Fibroblast of pulmonary artery (primary cell): ENCODE measurements at regions not wholly inside any gene's neighbourhood (a gene's known extent, or its start where the extent isn't known, plus 50 kb on each side); places are given as distances from the start of the nearest gene placed in this dataset.

Experiments used
- DNase-seq: peaks from one replicate; pipeline ENCODE4 v3.0.0-alpha.2; 2010; ENCODE audit warnings: low read depth
- H3K4me3 ChIP-seq: replicated peaks from 2 replicates; pipeline ENCODE4 v1.5.1; 2011; ENCODE audit warnings: low read depth, mild to moderate bottlenecking, control low read depth, low read length, moderate library complexity
- TF ChIP-seq, protein P1 (sequence below): IDR thresholded peaks from 2 replicates; pipeline ENCODE4 v1.5.1; 2011; ENCODE audit warnings: mild to moderate bottlenecking, control low read depth, low read length, inconsistent platforms; ENCODE audit errors: missing control alignments

- TF ChIP-seq, protein P1, sequence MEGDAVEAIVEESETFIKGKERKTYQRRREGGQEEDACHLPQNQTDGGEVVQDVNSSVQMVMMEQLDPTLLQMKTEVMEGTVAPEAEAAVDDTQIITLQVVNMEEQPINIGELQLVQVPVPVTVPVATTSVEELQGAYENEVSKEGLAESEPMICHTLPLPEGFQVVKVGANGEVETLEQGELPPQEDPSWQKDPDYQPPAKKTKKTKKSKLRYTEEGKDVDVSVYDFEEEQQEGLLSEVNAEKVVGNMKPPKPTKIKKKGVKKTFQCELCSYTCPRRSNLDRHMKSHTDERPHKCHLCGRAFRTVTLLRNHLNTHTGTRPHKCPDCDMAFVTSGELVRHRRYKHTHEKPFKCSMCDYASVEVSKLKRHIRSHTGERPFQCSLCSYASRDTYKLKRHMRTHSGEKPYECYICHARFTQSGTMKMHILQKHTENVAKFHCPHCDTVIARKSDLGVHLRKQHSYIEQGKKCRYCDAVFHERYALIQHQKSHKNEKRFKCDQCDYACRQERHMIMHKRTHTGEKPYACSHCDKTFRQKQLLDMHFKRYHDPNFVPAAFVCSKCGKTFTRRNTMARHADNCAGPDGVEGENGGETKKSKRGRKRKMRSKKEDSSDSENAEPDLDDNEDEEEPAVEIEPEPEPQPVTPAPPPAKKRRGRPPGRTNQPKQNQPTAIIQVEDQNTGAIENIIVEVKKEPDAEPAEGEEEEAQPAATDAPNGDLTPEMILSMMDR, result no peak
- no peak overlapping the region for H3K4me3 ChIP-seq
- DNase-seq, result no peak
Measured at GRCh38 chr13:108360139-108360538, 90.6 kb downstream of the TNFSF13B start.

DNA sequence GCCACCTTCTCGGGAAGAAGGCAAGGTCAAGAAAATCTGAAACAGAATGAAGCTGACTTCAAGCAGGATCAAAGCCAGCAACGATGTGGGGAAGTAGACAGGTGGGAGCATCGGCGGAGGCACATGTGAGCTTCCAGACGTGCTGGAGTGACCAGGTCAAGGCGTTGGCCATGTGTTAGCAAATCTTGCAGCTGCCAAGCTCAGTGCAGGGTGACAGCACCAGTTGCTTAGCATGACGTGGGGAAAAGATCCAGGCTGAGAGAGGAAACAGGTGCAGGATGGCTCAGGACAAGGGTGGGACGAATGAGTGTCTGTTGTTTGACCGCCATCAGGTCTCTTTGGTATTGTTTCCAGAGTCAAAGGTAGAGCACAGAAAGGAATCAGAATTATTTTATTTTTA, 92.3 kb downstream of the TNFSF13B start:
- H3K4me3 ChIP-seq, result no peak overlapping the region
- TF ChIP-seq, protein P1, result no peak
- DNase-seq, result no peak

DNA sequence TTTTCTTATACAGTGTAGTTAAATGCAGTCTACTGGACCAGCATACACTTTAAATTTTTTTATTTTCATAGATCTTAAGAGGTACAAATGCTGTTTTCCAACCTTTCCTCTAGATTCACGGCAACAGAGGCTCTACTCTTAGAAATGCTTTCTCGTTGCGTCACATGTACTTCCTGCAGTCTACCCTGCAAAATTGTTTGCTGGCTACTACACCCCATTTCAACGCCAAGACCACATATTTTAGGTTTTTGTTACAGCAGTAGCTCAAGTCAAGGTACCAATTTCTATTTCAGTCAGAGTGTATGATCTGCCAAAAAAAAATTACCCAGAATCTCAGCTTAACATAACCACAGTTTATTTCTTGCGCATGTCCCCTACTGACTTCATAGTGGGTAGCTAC, 94.1 kb downstream of the TNFSF13B start:
- TF ChIP-seq, protein P1, result no peak
- no peak overlapping the region for H3K4me3 ChIP-seq
- no peak for DNase-seq

GRCh38 chr13:108365255-108365654, 95.7 kb downstream of the TNFSF13B start:
- TF ChIP-seq, protein P1, result no peak
- H3K4me3 ChIP-seq, result no peak overlapping the region
- no peak for DNase-seq

- no peak overlapping the region for H3K4me3 ChIP-seq
- TF ChIP-seq, protein P1, result no peak
- DNase-seq, result no peak
Measured at GRCh38 chr13:108368250-108368905, 98.9 kb downstream of the TNFSF13B start.

GRCh38 chr13:108369412-108369811, 99.9 kb downstream of the TNFSF13B start:
- TF ChIP-seq, protein P1, result no peak
- no peak for DNase-seq
- no peak overlapping the region for H3K4me3 ChIP-seq

DNA sequence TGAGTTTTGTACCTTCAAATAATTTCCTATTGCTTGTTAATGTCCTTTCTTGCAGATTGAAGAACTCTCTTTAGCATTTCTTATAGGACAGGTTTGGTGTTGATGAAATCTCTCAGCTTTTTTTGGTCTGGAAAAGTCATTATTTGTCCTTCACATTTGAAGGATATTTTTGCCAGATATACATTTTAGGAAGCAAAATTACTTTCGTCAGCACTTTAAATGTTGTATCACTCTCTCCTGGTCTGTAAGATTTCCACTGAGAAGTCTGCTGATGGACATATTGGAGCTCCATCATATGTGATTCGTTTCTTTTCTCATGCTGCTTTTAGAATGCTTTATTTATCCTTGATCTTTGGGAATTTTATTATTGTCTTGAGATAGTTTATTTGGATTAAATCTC, 105.5 kb downstream of the TNFSF13B start:
- no peak for DNase-seq
- TF ChIP-seq, protein P1, result no peak
- no peak overlapping the region for H3K4me3 ChIP-seq
